Adrenal gland (tissue), 5 donors: ENCODE measurements at regions not wholly inside any gene's neighbourhood (a gene's known extent, or its start where the extent isn't known, plus 50 kb on each side); places are given as distances from the start of the nearest gene placed in this dataset.

Source experiments
- CTCF ChIP-seq, 6 experiments: fragments of 450-650 bp in 4 of 6; fragments of 200-600 bp in 2 of 6; sonication (generic) in 1 of 6; IDR thresholded peaks; 1 replicate in 5 of 6; 2 replicates in 1 of 6; pipeline versions ENCODE4 v1.5.1 to v1.8.0; 2016 to 2021; ENCODE audit warnings: antibody characterized with exemption in 6 of 6, mild to moderate bottlenecking in 2 of 6, moderate library complexity in 1 of 6
- POLR2A ChIP-seq, 2 donors: fragments of 450-650 bp; IDR thresholded peaks; one replicate each; pipeline ENCODE4 v1.6.1; 2017; ENCODE audit warnings: antibody characterized with exemption in 2 of 2, mild to moderate bottlenecking in 2 of 2, moderate library complexity in 1 of 2
- donor health status: DM: no; HTN: no; CAD: no.

- TF ChIP-seq POLR2A (IDR thresholded peaks at IDR 0.05) = no peak
- no peak for TF ChIP-seq CTCF (IDR thresholded peaks at IDR 0.05)
These were observed 599.0 kb downstream of the CSNK1G3 start for GRCh38 chr5:124110942-124111341.
